Tibial artery (tissue), 4 donors: ENCODE measurements at regions not wholly inside any gene's neighbourhood (a gene's known extent, or its start where the extent isn't known, plus 50 kb on each side); places are given as distances from the start of the nearest gene placed in this dataset.

Source experiments
- DNase-seq, 2 donors: peaks; one replicate each; pipeline ENCODE4 v3.0.0-alpha.2; 2019
- H3K27ac ChIP-seq, 2 donors: fragments of 200-600 bp; sonication (generic) in 1 of 2; 1 replicate in 1 of 2; 2 replicates in 1 of 2; pipeline ENCODE4 v1.5.1; 2018 to 2019; ENCODE audit warnings: mild to moderate bottlenecking in 1 of 2
- H3K27me3 ChIP-seq, 2 donors: fragments of 200-600 bp; sonication (generic) in 1 of 2; one replicate each; pipeline versions ENCODE4 v1.5.1 to v1.6.0; 2016 to 2019
- H3K36me3 ChIP-seq, 3 donors: fragments of 200-600 bp; sonication (generic) in 2 of 3; one replicate each; pipeline ENCODE4 v1.5.1; 2016 to 2019; ENCODE audit warnings: mild to moderate bottlenecking in 2 of 3
- H3K4me1 ChIP-seq, 4 donors: fragments of 200-600 bp; sonication (generic) in 2 of 4; 1 replicate in 3 of 4; 2 replicates in 1 of 4; pipeline ENCODE4 v1.5.1; 2016 to 2019
- H3K4me3 ChIP-seq, 2 donors: fragments of 200-600 bp; sonication (generic) in 1 of 2; 1 replicate in 1 of 2; 2 replicates in 1 of 2; pipeline ENCODE4 v1.5.1; 2018 to 2019; ENCODE audit warnings: mild to moderate bottlenecking in 2 of 2
- H3K9me3 ChIP-seq, 3 donors: fragments of 200-600 bp; sonication (generic) in 1 of 3; one replicate each; pipeline ENCODE4 v1.5.1; 2016 to 2019
- CTCF ChIP-seq, 2 experiments: fragments of 200-600 bp in 1 of 2; fragments of 450-650 bp in 1 of 2; IDR thresholded peaks; one replicate each; pipeline ENCODE4 v1.5.1; 2017 to 2019; ENCODE audit warnings: antibody characterized with exemption in 2 of 2, mild to moderate bottlenecking in 1 of 2, moderate library complexity in 1 of 2
- intact Hi-C: fragments of 100-400 bp; cut with DNase I; formaldehyde crosslinking; loops from one replicate; pipeline ENCODE4 v1.15.0; 2023; ENCODE audit warnings: low total_unique reads

DNA sequence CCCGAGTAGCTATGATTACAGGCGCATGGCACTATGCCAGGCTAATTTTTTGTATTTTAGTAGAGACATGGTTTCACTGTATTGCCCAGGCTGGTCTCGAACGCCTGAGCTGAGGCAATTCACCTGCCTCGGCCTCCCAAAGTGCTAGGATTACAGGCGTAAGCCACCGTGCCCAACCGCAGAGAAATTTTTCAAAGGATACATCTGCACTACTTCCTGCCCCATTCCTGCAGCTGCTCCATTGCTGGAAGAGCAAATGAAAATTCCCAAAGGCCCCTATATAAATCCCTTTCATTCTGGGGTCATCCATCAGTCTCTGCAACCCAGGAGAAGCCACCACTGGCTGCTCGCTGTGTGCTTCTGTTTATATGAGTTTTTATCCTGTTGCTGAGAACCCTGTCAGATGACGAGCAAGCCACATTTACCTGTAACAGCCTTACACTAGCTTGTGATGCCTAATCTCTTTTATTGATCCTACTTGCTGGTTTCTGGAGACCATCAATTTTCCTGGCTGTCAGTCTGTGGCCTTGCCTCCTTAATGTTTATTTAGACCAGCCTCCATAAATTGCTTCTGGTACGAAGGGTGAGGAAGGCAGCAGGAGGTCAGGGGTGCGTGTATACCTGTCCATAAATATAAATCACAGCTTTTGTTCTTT lies 925.3 kb downstream of the TLE4 start:
- Histone ChIP-seq H3K9me3 (no peaks in the 10 kb centered on the region), H3K4me1 (peaks cover 0 to 4% (median 0%) of the 10 kb centered on the region in 4 donors)

DNA sequence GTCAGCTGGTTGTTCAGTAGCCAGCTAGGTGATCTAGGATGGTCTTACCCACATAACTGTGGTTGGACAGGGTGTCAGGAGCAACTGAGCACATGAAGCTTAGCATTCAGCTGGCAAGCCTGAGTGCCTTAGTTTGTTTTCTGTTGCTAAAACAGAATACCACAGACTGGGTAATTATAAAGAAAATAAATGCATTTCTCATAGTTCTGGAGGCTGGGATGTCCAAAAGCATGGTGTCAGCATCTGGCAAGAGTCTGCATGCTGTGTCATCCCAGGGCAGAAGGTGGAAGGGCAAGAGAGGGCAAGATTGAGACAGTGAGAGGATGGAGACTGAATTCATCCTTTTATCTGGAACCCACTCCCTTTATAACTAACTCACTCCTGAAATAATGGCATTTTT lies 921.5 kb downstream of the TLE4 start:
- TF ChIP-seq CTCF (IDR thresholded peaks at IDR 0.05): no peak
- H3K27ac ChIP-seq: no peak overlapping the region

More for the DNA sequence above, 925.3 kb downstream of the TLE4 start:
- H3K27me3 ChIP-seq: no peaks in the 10 kb centered on the region
- no peak for DNase-seq
- no peak overlapping the region for H3K27ac ChIP-seq
- no peak overlapping the region for H3K4me3 ChIP-seq
- no peaks in the 10 kb centered on the region for H3K36me3 ChIP-seq
- intact Hi-C loops: no loop called here
- no peak for TF ChIP-seq CTCF (IDR thresholded peaks at IDR 0.05)

GRCh38 chr9:80492221-80492620 lies 920.5 kb downstream of the TLE4 start:
- Histone ChIP-seq H3K4me3 (no peak overlapping the region), H3K27ac (no peak overlapping the region), H3K27me3 (no peaks in the 10 kb centered on the region), H3K9me3 (no peaks in the 10 kb centered on the region), H3K36me3 (no peaks in the 10 kb centered on the region), H3K4me1 (no peaks in the 10 kb centered on the region)
- TF ChIP-seq CTCF (IDR thresholded peaks at IDR 0.05): no peak
- DNase-seq: no peak
- intact Hi-C loops: no loop called here

More for the DNA sequence above, 921.5 kb downstream of the TLE4 start:
- Histone ChIP-seq H3K4me3 (no peak overlapping the region), H3K27me3 (no peaks in the 10 kb centered on the region), H3K36me3 (no peaks in the 10 kb centered on the region), H3K9me3 (no peaks in the 10 kb centered on the region), H3K4me1 (no peaks in the 10 kb centered on the region)
- intact Hi-C loops: no loop called here
- no peak for DNase-seq

DNA sequence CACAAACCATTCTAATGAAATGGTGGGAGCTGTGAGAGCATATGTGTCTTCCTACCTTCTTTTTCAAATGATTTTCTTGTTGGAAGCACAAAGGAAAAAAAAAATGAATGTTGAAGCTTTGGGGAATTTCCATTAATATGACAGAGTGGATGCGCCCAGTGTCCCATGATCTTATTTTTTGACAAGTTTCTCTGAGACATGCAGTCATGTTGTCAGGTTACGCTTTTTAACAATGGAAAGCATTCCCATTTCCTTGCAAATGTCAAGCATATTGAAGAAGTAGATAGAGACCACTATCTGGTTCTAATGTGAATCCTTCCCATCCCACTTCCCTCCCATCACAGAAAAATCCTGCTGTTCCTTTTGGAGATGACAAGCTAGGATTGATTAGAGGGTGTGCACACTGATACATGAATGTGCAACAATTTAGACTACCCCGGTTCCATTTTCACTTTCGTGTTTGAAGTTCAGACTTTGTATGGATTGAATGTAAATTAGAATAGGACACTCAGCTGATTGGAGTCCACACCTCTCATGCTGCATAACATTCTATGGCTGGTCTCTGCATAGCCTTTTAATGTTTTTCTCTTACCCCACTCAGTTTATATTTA lies 919.4 kb downstream of the TLE4 start:
- intact Hi-C loops: no loop called here
- no peak for DNase-seq

GRCh38 chr9:80489329-80489728 lies 917.6 kb downstream of the TLE4 start:
- no peak overlapping the region for H3K4me3 ChIP-seq
- no peak for DNase-seq
- no peaks in the 10 kb centered on the region for H3K9me3 ChIP-seq
- no peak overlapping the region for H3K27ac ChIP-seq
- TF ChIP-seq CTCF (IDR thresholded peaks at IDR 0.05): no peak
- intact Hi-C loops: no loop called here
- no peaks in the 10 kb centered on the region for H3K4me1 ChIP-seq
- H3K36me3 ChIP-seq: no peaks in the 10 kb centered on the region
- H3K27me3 ChIP-seq: no peaks in the 10 kb centered on the region

More for the DNA sequence above, 919.4 kb downstream of the TLE4 start:
- H3K4me3 ChIP-seq: no peak overlapping the region
- H3K36me3 ChIP-seq: no peaks in the 10 kb centered on the region
- no peak for TF ChIP-seq CTCF (IDR thresholded peaks at IDR 0.05)
- H3K27ac ChIP-seq: no peak overlapping the region
- no peaks in the 10 kb centered on the region for H3K27me3 ChIP-seq
- no peaks in the 10 kb centered on the region for H3K4me1 ChIP-seq
- no peaks in the 10 kb centered on the region for H3K9me3 ChIP-seq
